GM19023 (cell line): ENCODE measurements at regions not wholly inside any gene's neighbourhood (a gene's known extent, or its start where the extent isn't known, plus 50 kb on each side); places are given as distances from the start of the nearest gene placed in this dataset.
"Not testable (repeated sequence)": the region's sequence is repeated elsewhere in the genome, so short reads cannot be mapped to it uniquely, and the experiment has no call there.

ENCODE experiments used
- ATAC-seq: cut with Tn5 transposase; IDR thresholded peaks from one replicate; pipeline ENCODE4 v1.9.1; 2021; ENCODE audit warnings: mild to moderate bottlenecking, moderate library complexity; ENCODE audit not compliant: unreplicated experiment

GRCh38 chr12:116360579-116361413, 83.3 kb upstream of the MED13L start:
- ATAC-seq, result no peak

GRCh38 chr12:116361414-116362223, 84.1 kb upstream of the MED13L start:
- no peak for ATAC-seq

- no peak for ATAC-seq
These were observed 87.6 kb upstream of the MED13L start for GRCh38 chr12:116365114-116365513.

GRCh38 chr12:116365606-116366455, 88.3 kb upstream of the MED13L start:
- ATAC-seq, result no peak

GRCh38 chr12:116366456-116366776, 88.9 kb upstream of the MED13L start:
- ATAC-seq, result no peak

DNA sequence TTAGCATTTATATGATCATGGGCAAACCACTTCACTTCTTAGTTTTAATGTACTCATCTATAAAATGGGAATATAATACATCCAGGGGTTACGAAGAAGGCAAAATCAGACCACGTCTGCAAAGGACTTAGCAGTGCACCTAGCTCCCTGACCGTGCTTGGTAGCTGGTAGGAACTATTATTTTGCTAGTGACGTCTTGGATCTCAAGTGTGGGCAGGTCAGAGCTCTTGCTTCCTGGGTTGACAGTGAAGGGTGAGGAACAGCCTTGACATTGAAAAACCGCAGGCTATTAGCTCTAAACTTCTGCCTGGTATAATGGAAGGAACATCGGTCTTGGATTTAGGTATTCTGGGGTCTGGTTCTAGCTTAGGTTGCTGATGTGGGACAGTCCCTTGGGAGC, 89.3 kb upstream of the MED13L start:
- ATAC-seq, result no peak

DNA sequence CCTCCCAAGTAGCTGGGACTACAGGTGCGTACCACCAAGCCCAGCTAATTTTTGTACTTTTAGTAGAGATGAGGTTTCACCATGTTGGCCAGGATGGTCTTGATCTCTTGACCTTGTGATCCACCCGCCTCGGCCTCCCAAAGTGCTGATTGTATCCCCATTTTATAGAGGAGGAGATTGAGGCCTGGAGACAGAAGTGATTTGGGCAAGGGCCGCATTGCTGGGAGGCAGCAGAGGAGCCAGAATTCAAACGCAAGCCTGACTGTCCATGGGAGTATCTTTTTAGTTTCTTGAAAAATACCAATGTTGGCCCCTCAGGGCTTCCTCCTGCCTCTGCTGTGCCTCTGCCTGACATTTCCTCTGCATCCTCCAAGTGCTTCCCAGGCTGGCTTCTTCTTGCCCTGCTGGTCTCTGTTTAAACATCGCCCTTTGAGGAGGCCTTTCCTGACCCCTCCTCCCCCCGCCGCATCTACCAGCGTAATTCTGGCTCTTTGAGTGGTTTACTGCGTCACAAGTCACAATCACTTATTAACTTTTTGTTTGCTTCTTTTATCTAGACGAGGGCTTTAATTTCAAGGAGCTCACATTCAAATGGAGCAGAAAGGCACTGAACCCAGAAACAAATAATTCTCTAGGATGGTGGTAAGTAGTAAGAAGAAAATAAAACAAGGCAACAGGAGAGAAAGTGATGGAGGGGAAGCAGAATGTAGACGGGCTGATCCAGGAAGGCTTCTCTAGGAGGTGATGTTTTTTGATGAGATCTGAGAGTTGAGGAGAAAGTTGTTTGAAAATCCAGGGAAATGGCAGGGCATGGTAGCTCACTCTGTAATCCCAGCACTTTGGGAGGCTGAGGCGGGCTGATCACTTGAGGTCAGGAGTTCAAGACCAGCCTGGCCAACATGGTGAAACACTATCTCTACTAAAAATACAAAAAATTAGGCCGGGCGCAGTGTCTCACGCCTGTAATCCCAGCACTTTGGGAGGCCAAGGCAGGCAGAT, 91.0 kb upstream of the MED13L start:
- no peak for ATAC-seq

- no peak for ATAC-seq
These were observed 92.5 kb upstream of the MED13L start for GRCh38 chr12:116370004-116370404.

- no peak for ATAC-seq
These were observed 93.5 kb upstream of the MED13L start for GRCh38 chr12:116370886-116371580.

- ATAC-seq, result no peak
These were observed 95.3 kb upstream of the MED13L start for GRCh38 chr12:116372815-116373214.

DNA sequence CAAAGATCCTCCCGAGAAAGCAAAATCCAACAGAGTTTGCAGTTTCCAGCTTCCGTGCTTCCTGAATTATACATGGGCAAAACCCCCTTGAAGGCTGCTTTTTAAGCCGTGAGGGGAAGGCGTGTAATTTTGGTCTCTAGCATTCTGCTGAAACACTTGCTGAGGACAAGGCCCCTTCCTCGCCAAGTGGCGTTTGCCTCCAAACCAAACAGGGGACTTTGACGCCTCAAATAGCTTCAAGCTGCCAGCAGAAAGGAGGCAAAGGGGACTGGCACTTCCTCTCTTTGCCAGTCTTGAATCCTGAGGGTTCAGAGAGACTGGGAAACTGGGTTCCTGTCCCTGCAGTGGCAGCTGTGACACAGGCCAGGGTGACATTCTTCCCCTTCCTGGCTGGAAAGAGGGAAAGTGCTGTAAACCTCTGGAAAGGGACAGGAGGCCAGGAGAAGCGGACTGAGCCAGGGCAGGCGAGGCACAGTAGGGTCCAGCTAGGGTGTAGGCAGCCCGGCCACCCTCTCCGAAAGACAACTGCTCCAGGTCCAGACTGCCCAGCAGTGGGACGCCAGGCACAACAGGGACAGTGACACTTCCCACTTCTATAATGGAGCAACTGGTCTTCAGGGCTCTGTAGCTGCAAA, 96.2 kb upstream of the MED13L start:
- ATAC-seq, result no peak

DNA sequence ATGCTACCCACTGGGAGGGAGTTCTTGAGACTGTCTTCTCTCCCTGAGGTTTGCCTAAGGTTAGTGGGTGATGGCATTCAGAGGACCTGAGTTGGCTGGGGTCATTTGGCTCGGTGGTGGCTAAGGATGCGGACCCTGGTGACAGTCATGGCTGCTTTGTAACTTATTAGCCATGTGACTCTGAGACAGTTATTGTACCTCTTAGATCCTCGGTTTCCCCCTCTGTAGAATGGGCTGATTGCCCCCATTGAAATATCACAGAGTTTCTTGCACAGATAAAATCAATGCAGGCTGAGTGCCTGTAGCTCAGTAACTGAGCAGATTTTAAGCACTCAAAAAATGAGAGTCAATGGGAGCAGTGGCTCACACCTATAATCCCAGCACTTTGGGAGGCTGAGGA, 96.7 kb upstream of the MED13L start:
- no peak for ATAC-seq

- ATAC-seq, result no peak
These were observed 97.9 kb upstream of the MED13L start for GRCh38 chr12:116375278-116375842.

GRCh38 chr12:116376354-116377193, 99.1 kb upstream of the MED13L start:
- no peak for ATAC-seq

DNA sequence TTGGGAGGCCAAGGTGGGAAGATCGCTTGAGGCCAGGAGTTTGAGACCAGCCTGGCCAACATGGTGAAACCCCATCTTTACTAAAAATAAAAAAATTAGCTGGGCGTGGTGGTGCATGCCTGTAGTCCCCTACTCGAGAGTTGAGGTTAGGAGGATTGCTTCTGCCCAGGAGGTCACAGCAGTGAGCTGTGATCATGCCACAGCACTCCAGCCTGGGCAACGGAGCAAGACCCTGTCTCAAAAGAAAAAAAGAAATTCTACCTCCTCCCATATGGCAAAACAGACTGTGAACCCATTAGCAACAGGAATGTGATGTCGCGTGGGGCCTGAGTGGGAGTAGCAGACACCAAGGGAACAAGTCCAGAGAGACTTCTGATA, 99.7 kb upstream of the MED13L start:
- ATAC-seq, result not testable (repeated sequence)

DNA sequence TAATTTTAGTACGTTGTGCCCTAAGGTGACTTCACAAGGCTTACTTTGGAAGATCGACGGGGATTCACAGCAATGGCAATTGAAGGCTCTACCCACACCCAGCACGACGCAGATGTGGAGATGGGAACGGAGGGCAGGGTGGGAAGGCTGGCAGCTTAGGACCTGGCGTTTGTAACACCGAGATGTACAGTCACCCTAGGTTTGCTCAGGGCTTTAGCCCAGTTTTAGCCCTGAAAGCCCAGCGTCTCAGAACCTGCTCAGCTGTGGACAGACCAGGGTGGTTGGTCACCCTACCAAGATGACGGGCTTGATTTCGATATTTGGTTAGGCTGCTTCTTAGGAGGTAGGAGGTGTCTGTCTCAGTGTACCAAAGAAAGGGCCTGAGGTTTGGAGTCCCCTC, 100.5 kb upstream of the MED13L start:
- ATAC-seq, result no peak

- no peak for ATAC-seq
These were observed 102.6 kb upstream of the MED13L start for GRCh38 chr12:116380108-116380507.

DNA sequence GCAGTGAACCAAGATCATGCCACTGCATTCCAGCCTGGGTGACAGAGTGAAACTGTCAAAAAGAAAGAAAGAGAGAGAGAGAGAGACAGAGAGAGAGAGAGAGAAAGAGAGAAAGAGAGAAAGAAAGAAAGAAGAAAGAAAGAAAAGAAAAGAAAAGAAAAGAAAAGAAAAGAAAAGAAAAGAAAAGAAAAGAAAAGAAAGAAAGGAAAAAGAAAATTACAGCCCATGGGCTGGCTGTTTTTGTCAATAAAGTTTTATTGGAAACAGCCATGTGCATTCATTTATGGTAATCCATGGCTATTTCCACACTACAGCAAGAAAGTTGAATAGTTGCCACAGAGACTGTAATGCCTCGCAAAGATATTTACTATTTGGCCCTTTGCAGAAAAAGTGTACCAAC, 103.2 kb upstream of the MED13L start:
- not testable (repeated sequence) for ATAC-seq
